ENCODE measurements at regions not wholly inside any gene's neighbourhood (a gene's known extent, or its start where the extent isn't known, plus 50 kb on each side); places are given as distances from the start of the nearest gene placed in this dataset.

DNA sequence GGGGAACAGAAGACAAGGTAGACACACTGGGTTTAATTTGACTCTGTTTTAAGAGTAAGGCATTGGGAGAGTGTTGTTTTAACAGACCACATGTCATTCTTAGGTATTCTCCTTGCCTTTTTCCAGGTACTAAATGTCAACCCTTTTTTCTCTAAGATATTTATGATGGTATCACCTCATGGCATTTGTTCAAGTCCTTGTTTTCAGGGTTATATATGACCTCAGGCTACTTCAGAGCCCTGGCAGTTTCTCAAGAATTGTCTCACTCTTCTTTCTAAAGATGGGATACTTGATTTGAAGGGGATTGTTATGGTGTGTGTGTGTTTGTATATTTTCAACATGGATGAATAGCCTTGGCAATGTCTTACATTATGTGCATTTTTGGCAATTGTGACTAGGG, 131.1 kb upstream of the ACTBL2 start:
- TF ChIP-seq, protein P1, sequence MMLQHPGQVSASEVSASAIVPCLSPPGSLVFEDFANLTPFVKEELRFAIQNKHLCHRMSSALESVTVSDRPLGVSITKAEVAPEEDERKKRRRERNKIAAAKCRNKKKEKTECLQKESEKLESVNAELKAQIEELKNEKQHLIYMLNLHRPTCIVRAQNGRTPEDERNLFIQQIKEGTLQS (IDR thresholded peaks at IDR 0.05): no peak
- no peak for TF ChIP-seq TAF1 (conservative IDR thresholded peaks at IDR 0.05)
- no peak for TF ChIP-seq JUND (IDR thresholded peaks at IDR 0.05)
- TF ChIP-seq HNF4G (IDR thresholded peaks at IDR 0.05): no peak
- TF ChIP-seq NR2F2 (IDR thresholded peaks at IDR 0.05): no peak
- no peak for TF ChIP-seq GABPA (IDR thresholded peaks at IDR 0.05 in 1 of 2, conservative IDR thresholded peaks at IDR 0.05 in 1 of 2)
- no peak for TF ChIP-seq YY1 (IDR thresholded peaks at IDR 0.05)
- TF ChIP-seq, protein P2, sequence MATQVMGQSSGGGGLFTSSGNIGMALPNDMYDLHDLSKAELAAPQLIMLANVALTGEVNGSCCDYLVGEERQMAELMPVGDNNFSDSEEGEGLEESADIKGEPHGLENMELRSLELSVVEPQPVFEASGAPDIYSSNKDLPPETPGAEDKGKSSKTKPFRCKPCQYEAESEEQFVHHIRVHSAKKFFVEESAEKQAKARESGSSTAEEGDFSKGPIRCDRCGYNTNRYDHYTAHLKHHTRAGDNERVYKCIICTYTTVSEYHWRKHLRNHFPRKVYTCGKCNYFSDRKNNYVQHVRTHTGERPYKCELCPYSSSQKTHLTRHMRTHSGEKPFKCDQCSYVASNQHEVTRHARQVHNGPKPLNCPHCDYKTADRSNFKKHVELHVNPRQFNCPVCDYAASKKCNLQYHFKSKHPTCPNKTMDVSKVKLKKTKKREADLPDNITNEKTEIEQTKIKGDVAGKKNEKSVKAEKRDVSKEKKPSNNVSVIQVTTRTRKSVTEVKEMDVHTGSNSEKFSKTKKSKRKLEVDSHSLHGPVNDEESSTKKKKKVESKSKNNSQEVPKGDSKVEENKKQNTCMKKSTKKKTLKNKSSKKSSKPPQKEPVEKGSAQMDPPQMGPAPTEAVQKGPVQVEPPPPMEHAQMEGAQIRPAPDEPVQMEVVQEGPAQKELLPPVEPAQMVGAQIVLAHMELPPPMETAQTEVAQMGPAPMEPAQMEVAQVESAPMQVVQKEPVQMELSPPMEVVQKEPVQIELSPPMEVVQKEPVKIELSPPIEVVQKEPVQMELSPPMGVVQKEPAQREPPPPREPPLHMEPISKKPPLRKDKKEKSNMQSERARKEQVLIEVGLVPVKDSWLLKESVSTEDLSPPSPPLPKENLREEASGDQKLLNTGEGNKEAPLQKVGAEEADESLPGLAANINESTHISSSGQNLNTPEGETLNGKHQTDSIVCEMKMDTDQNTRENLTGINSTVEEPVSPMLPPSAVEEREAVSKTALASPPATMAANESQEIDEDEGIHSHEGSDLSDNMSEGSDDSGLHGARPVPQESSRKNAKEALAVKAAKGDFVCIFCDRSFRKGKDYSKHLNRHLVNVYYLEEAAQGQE (IDR thresholded peaks at IDR 0.05): no peak
- TF ChIP-seq RAD21 (IDR thresholded peaks at IDR 0.05): no peak
- no peak for TF ChIP-seq FOXA1 (IDR thresholded peaks at IDR 0.05)
- TF ChIP-seq FOXA2 (IDR thresholded peaks at IDR 0.05): no peak
- no peak for TF ChIP-seq SP1 (IDR thresholded peaks at IDR 0.05)
- no peak for TF ChIP-seq EGR1 (IDR thresholded peaks at IDR 0.05; ENCODE audit: low read depth in 2 of 2)
- TF ChIP-seq RXRA (IDR thresholded peaks at IDR 0.05): no peak
- TF ChIP-seq, protein P3, sequence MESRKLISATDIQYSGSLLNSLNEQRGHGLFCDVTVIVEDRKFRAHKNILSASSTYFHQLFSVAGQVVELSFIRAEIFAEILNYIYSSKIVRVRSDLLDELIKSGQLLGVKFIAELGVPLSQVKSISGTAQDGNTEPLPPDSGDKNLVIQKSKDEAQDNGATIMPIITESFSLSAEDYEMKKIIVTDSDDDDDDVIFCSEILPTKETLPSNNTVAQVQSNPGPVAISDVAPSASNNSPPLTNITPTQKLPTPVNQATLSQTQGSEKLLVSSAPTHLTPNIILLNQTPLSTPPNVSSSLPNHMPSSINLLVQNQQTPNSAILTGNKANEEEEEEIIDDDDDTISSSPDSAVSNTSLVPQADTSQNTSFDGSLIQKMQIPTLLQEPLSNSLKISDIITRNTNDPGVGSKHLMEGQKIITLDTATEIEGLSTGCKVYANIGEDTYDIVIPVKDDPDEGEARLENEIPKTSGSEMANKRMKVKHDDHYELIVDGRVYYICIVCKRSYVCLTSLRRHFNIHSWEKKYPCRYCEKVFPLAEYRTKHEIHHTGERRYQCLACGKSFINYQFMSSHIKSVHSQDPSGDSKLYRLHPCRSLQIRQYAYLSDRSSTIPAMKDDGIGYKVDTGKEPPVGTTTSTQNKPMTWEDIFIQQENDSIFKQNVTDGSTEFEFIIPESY (IDR thresholded peaks at IDR 0.05): no peak
- no peak for TF ChIP-seq HNF4A (conservative IDR thresholded peaks at IDR 0.05)
- TF ChIP-seq, protein P4, sequence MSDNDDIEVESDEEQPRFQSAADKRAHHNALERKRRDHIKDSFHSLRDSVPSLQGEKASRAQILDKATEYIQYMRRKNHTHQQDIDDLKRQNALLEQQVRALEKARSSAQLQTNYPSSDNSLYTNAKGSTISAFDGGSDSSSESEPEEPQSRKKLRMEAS (IDR thresholded peaks at IDR 0.05): no peak
- TF ChIP-seq, protein P5, sequence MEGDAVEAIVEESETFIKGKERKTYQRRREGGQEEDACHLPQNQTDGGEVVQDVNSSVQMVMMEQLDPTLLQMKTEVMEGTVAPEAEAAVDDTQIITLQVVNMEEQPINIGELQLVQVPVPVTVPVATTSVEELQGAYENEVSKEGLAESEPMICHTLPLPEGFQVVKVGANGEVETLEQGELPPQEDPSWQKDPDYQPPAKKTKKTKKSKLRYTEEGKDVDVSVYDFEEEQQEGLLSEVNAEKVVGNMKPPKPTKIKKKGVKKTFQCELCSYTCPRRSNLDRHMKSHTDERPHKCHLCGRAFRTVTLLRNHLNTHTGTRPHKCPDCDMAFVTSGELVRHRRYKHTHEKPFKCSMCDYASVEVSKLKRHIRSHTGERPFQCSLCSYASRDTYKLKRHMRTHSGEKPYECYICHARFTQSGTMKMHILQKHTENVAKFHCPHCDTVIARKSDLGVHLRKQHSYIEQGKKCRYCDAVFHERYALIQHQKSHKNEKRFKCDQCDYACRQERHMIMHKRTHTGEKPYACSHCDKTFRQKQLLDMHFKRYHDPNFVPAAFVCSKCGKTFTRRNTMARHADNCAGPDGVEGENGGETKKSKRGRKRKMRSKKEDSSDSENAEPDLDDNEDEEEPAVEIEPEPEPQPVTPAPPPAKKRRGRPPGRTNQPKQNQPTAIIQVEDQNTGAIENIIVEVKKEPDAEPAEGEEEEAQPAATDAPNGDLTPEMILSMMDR (IDR thresholded peaks at IDR 0.05; ENCODE audit: low read depth, low read length, missing input control): no peak
- no peaks in the 10 kb centered on the region for H3K4me1 ChIP-seq (ENCODE audit: control insufficient read depth in 4 of 4, insufficient read depth in 4 of 4, low read length in 3 of 4)

More for the DNA sequence above, 131.1 kb upstream of the ACTBL2 start:
- no peak for DNase-seq (ENCODE audit: low spot score)
- H3K9ac ChIP-seq (ENCODE audit: low read depth in 1 of 2, low read length in 2 of 2): no peak overlapping the region
- H3K27ac ChIP-seq (ENCODE audit: low read depth in 1 of 2, low read length in 2 of 2): no peak overlapping the region
- no peak overlapping the region for H3K4me3 ChIP-seq (ENCODE audit: low read depth in 1 of 3, low read length in 3 of 3)
- H3K27me3 ChIP-seq (ENCODE audit: control insufficient read depth in 4 of 4, insufficient read depth in 4 of 4, low read length in 3 of 4): no peaks in the 10 kb centered on the region
- no peaks in the 10 kb centered on the region for H3K9me3 ChIP-seq (ENCODE audit: control insufficient read depth in 4 of 4, low read length in 3 of 4)
- H3K36me3 ChIP-seq (ENCODE audit: control insufficient read depth in 4 of 4, insufficient read depth in 3 of 4, low read depth in 1 of 4, low read length in 3 of 4): no peaks in the 10 kb centered on the region

Data from liver (tissue), 7 donors.